HL-60/S4 (cell line): ENCODE measurements at regions not wholly inside any gene's neighbourhood (a gene's known extent, or its start where the extent isn't known, plus 50 kb on each side); places are given as distances from the start of the nearest gene placed in this dataset.

Experiments
- in situ Hi-C: fragments of 300-500 bp; cut with MboI; formaldehyde crosslinking; loops from 2 replicates; pipeline ENCODE4 v1.14.3; 2022; ENCODE audit warnings: low sequenced_read_pairs

DNA sequence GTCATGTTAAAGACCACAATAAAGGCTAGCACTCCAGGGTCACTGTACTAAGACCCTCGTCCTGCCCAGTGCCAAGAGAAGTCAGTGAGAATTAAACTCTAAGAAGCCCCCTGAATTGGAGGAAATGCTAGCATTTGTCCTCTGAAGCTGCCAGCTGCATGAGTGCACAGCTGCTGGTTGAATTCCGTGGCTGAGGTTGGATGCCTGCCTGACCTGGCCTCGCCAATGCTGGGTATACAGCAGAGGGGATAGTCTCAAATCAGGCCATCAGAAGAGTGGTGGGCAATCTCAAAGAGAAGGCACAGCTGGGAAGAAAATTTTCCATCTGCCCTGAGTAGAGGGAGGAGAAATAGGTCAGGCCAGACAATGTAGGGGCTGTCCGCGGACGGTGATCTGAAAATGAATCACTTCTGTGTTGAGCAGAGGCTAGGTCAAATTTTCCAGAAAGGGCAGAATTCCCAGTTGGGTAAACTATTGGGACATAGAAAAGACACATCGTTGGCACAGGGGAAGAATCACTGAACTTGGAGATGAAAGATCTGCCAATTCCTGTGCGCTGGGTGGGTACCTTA, 110.5 kb upstream of the AGAP1 start:
- in situ Hi-C loops: no loop called here

DNA sequence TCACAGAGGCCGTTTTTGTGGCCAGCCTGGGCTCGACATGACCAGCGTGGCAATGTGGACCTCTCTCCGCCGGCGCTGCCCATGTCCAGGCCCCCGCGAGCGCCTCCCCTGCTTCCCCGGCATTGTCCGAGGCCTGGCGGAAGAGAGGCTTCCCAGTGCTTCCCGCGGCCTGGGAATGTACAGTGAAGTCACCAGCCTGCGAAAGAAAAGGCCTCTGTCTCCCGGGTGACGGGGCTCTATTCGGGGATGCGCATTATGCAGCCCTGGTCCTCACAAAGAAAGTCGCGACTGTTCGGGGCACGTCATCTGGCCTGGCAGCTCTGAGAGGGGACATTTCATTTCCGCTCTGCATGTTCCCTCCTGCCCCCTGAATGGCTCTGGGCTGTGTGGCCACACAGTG, 109.2 kb upstream of the AGAP1 start:
- in situ Hi-C loops: no loop called here

DNA sequence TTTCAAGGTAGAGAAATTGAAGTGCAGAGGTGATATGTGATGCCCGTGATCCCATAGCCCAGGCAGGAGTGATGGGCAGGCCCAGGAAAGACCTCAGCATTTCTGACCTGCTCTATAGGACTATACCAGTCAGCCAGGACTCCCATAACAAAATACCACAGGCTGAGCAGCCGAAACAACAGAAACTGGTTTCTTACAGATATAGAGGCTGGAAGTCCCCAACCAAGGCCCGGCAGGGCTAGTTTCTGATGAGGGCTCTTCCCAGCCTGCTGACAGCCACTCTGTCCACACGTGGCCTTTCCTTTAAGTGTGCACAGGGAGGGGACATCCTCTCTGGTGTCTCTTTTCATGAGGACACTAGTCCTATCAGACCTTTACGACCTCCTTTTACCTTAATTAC, 104.2 kb upstream of the AGAP1 start:
- in situ Hi-C loops: no loop called here

DNA sequence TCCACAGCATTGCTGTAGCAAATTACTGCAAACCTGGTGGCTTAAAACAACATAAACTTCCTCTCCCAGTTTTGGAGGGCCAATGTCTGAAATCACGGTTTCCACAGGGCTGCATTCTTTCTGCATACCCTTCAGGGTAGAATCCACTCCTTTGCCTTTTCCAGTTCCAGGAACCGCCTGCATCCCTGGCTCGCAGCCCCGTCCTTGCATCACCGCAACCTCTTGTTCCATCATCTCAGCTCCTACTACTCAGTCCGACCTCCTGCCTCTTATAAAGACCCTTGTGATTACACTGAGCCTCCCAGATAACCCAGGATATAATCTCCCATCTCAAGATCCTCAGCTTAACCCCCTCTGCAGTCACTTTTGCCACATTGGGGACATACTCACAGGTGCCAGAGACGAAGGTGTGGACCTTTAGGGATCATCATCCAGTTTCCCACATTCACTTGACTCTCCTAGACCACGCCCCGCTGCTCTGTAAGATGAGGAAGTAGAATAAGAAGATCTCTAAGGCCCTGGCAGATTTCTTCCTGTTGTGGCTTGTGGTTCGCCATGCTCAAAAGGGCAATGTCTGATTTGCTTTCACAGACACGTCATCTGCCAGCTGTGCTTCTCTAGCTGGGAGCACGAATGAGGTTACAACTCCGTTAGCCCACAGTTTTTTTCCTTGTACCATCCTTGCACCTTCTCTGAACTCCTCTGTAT, 103.6 kb upstream of the AGAP1 start:
- in situ Hi-C loops: no loop called here

DNA sequence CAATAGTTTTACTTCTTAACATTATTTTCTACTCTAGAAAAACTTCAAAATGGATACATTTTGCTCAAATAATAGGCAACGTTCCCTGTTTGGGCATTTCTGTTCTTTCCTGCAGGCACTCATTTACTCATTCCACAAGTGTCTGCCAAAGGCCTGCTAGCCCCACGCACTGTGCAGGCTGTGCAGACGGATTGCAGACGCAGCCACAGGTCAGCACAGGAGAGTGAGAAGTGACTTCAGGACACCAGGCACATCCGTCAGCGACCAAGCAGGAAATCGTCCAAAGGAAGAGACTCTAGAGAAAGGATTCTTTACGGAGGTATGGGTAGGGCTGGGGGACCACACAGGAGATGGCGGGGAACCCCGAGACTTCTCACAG, 103.0 kb upstream of the AGAP1 start:
- in situ Hi-C loops: no loop called here

DNA sequence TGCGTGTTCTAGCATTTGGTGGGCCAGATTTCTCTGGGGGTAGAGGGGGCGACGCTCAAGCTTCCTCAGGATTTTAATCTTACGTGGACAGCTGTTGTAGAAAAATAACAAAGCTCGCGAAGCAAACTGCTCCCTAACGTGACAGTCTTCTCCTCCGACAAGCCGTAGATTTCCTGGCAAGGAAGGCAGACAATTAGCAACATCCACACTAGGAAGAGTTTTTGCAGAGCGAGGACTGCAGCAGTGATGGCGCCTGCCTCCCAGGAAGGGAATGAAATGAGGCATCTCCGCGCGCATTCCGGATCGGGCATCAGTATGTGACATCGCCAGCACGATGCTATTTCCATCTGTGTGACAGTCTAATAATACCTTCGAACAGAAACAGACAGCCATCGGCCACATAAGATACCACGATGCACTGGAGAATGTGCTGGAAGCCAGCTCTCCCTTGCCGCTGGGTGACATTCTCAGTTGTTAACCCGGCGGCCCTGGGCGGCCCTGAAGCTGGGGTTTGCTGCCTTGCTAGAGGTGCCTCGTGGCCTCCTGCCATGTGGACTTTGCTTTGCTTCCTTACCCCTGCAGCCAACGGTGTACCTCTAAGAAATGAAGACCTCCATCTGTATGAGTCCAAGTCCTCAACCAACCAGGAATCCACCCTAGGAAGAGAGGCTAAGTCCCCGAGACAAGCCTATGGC, 101.8 kb upstream of the AGAP1 start:
- in situ Hi-C loops: no loop called here

DNA sequence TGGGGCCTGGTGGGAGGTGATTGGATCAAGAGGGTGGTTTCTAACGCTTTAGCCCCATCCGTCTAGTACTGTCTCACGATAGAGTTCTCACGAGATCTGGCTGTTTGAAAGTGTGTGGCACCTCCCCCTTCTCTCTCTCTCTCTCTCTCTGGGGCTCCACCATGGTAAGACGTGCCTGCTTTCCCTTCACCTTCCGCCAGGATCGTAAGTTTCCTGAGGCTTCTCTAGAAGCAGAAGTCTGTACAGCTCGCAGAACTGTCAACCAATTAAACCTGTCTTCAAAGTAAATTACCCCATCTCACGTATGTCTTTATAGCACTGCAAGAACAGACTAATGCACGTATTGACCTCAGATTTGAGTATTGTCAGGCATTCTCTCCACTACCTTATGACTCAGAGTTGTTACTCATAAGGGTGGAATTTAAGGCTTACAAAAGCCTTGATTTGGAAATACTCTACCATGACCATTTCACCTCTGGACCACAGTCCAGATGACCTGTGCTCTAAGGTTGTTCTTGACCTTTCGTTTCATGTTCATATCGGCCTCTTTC, 99.5 kb upstream of the AGAP1 start:
- in situ Hi-C loops: no loop called here

DNA sequence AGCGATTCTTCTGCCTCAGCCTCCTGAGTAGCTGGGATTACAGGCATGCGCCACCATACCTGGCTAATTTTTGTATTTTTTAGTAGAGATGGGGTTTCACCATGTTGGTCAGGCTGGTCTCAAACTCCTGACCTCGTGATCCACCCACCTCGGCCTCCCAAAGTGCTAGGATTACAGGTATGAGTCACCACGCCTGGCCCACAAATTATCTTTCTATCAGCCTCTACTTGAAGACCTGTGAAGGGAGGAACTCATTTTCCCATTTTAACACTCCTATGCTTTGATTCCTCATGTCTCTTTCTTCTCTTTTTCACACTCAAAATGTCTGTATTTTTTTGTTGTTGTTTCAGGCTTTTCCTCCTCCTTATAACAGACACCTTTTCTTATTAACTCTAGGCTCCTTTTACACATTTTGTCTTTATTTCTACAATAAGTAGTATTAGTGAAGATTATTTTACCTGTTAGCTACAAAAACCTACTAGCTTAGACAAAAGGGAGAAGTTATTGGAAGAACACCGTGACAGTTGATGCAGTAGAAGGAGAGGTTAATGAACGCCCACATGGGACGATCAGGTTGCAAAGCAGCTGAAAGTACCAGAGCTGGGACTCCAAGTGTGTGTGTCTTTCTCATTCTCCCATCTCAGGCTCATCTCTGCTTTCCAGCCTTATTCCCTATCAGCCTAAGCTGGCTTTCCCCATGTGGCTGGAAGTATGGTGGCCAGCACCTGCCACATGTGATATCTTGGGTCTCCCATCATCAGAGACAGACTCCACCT, 97.6 kb upstream of the AGAP1 start:
- in situ Hi-C loops: no loop called here

DNA sequence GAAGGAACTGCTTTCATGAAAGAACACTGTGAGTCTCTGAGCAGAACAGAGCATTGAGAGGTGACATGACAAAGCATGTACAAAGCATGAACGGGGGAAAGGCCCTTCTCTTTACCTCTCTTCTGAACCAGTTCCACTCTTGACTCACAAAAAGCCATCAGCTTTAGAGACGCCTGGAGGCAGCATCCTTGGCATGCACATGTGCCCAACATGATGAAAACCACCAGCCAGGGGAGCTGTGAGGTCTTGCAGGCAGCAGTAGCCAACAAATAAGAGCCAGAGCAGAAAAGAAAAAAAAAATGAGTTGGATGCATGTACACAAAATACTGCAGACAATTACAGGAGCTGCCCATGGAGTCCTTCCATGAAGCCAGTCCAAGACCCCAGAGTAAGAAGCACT, 95.5 kb upstream of the AGAP1 start:
- in situ Hi-C loops: no loop called here

DNA sequence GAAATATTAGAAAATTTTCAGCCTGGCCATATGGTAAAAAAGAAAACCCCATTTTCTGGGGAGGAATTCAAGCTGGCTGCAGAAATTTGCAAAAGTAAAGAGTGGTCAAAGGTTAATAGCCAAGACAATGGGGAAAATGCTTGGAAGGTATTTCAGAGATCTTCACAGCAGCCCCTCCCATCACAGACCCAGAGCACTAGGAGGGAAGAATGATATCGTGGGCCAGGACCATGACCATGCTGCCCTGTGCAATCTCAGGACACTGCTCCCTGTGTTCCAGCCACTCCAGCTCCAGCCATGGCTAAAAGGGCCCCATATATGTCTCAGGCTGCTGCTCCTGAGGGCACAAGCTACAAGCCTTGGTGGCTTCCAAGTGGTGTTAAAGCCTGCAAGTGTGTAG, 93.9 kb upstream of the AGAP1 start:
- in situ Hi-C loops: no loop called here

DNA sequence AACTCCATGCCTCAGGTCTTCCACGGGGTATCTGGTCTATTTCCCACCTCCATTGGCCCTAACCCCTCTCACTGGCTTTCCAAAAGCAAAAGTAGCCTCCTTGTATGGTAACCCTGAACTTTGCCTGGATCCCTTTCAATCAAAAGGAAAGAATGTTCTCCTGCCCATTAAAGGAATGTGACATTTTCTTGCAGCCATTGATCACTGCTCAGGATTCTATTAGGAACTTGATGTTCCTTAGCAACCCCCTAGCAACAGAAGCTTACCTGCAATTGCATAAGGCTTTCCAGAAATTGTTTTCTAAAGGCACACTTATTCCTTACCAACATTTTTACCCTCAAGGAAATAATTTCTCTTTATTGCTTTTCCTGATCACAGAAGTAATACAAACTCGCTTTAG, 91.4 kb upstream of the AGAP1 start:
- in situ Hi-C loops: no loop called here

DNA sequence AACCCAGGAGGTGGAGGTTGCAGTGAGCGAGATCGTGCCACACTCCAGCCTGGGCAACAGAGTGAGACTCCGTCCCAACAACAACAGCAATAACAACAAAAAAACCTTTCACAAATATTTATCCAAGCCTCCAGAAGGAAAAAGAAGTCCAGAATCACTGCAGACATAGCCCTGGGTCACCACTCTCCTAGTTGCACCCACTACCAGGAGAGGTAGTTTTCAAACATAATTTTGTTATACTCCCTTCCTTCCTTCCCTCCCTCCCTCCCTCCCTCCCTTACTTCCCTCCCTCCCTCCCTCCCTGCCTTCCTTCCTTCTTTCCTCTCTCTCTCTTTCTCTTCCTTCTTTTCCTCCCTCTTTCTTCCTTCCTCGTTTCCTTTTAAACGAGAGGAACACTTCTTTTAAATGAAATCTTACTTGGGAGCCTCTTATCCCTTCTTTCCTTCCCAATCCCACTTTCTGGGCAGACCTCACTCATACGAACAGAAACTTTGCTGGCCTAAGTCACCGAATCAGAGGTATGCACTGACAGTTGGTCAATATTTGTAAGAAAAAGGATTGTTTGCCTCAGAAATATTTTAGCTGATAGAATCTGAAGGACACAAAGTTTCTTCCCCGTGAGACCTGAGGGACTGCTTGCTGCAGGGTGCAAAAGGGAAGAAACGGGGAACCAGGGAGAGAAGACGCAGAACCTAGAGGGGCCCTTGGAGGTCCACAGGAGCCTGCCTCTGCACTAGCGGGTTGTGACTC, 88.1 kb upstream of the AGAP1 start:
- in situ Hi-C loops: no loop called here

DNA sequence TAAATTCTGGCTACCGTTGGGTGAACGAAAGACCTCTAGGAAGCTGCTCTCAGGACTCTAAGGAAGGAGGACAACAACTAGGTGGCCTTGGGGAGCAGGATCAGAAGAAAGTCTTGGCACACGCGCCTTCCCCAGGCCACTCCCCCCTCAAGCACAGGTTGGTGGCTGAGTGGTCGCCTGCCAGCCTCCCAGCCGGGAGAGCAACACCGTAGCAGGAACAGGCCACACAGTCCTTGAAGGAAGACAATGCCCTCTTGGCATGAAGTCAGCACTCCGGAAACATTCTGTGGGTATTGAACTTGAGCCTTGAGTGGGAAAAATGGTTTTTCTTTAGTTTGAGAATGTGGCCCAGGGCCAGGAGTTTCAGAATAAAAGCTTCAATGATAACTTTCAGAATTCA, 87.4 kb upstream of the AGAP1 start:
- in situ Hi-C loops: no loop called here

DNA sequence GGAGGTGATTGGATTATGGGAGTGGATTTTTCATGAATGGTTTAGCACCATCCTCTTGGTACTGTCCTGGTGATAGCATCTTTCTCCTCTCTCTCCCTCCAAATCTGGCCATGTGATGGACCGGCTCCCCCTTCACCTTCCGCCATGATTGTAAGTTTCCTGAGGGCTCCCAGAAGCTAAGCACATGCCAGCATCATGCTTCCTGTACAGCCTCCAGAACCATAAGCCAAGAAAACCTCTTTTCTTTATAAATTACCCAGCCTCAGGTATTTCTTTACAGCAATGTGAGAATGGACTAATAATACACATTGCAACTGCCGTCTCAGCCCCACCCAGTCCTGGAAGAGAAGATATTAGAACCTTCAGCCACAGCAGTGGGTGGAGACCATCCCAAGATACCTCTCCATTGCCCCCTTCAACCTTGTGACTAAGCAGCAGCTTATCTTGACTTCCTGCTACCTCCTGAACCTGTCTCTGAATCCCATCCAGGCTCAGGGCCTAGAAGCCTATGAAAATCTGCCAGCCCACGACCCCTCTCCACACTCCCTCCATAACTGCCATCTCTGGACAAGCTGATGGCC, 81.8 kb upstream of the AGAP1 start:
- in situ Hi-C loops: no loop called here

DNA sequence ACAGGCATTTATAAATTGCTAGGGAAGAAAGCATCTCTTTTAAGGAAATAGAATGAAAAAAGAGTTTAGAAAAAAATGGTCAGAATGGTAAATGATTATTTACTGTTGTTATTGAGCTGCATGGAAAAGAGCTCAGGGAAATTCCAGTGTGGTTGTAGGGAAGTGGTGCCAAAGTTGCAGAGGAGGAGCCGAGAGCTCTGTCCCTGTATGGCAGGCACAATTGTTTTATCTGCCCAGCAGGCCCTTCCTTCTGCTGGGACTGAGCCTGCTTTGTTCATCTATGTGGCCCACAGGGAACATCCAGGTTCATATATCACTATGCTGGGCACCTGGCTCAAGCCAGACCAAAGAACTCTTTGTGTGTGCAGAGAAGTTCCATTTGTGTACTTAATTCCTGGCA, 80.8 kb upstream of the AGAP1 start:
- in situ Hi-C loops: no loop called here

DNA sequence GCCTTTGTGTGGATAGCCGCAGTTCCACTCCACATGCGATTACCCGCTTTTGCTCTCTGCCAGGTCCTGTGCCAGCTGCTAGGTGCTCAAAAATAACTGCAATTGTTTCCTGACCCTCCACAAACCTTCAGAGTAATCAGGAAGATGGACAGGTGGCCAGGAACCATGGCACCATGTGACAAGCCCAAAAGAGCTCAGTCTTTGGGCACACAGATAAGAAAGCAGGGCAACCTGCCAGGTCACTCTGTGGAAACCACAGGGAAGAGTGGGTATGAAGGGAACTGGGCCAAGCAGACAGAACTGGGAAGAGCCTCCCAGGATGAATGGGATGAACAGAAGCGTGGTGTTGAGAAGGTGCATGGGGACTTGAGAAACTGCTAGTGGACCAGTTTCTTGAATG, 79.4 kb upstream of the AGAP1 start:
- in situ Hi-C loops: no loop called here

DNA sequence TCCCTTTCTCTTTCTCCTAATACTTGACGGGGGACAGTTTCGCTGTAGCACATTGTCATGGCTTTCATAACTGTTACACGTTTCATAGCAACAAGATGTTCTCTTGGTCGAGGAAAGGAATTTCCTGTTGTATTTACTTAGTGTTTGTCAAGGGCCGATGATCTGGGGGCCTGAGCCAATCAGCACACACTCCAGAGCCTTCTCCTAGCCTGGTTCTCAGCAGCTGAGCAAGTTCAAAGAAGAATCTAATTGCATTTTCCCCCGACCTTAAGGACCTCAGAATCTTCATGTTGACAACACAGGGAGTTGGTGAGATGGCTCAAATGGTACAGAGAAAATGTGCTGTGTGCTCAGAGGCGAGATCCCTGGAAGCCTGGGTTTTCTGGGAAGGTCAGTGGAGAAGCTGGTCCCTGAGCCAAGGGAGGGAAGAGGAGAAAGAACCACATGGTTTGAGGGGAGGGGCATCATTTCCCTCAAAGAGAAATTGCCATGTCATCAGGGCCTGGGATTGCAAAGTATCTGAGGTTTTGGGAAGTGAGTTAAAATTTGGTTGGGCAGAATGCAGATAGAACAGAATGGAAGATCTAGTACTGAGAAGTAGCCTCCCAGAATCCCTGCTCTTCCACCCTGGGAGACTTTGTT, 76.9 kb upstream of the AGAP1 start:
- in situ Hi-C loops: no loop called here

DNA sequence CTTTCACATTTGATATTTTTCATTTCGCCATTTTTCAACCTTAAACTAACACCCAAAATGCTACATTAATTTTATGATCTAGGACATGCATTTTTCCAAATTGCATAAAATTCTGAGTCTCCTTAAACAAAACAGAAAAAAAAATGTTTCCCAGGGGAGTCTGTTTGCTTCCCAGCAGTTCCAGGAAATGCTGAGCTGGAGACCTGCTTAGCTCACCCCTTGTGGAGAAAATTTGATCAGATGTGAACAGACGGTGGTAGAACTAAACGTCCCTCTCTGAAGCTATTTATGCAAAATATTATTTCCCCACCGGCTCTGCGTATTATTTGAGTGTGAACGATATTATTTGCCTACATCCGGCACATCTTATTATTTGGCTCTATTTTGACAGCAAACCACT, 74.9 kb upstream of the AGAP1 start:
- in situ Hi-C loops: no loop called here

DNA sequence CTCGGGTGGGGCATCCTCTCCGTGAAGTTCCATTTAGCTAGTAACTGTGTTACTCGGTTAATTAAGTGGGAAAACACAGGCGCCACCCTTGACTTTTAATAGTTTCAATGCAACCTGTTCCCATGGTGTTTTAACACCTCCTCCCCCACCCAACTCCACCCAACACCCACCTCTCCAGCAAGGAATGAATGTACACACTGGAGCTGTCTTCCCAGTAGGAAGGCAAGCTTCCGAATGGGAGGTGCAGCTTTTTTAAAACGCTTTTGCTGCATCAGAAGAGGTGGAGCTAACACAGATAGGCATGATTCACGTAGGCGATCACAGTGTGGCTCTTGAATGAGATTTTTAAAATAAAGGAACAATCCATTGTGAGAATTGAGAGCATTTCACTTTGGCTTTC, 73.8 kb upstream of the AGAP1 start:
- in situ Hi-C loops: no loop called here

DNA sequence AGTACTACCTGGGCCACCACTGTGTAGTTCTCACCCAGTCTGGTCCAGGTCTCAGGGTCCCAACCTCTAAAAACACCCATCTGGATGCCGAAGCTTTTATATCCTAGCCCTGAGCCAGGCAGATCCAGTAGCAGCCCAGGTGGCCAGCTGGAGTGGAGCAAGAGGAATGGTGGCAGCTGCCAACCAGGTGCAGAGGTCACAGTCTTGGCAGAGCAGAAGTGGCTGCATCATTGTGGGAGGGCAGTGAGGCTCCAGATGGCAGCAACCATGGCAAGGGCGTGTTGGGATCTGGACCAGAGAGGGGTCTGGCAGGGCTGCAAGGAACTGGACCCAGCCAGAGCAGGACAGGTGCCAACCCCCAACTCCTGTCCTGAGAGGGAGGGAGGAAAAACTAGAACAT, 72.2 kb upstream of the AGAP1 start:
- in situ Hi-C loops: no loop called here
